GM23338 (cell line): ENCODE measurements at regions not wholly inside any gene's neighbourhood (a gene's known extent, or its start where the extent isn't known, plus 50 kb on each side); places are given as distances from the start of the nearest gene placed in this dataset.

ENCODE experiments used
- ATAC-seq: fragments of 200-7000 bp; cut with Tn5 transposase; 3 replicates; pipeline ENCODE4 v1.9.1; 2020
- DNase-seq: peaks from one replicate; pipeline ENCODE4 v3.0.0-alpha.2; 2015; ENCODE audit warnings: low spot score
- H2AFZ ChIP-seq: fragments of 200-600 bp; sonication (generic); 2 replicates; pipeline ENCODE4 v1.8.0; 2016; ENCODE audit warnings: antibody characterized with exemption, mild to moderate bottlenecking, moderate library complexity
- H3F3A ChIP-seq: fragments of 200-600 bp; sonication (generic); replicated peaks from 2 replicates; pipeline ENCODE4 v1.8.0; 2017; ENCODE audit warnings: antibody characterized with exemption, mixed run types, low read depth
- H3K27ac ChIP-seq: fragments of 200-600 bp; sonication (generic); 2 replicates; pipeline ENCODE4 v1.6.1; 2016; ENCODE audit warnings: low read depth
- H3K27me3 ChIP-seq: fragments of 200-600 bp; sonication (generic); 2 replicates; pipeline ENCODE4 v1.8.0; 2016; ENCODE audit warnings: mild to moderate bottlenecking, mixed run types, moderate library complexity; ENCODE audit not compliant: insufficient read depth
- H3K36me3 ChIP-seq: fragments of 200-600 bp; sonication (generic); 2 replicates; pipeline ENCODE4 v1.8.0; 2016; ENCODE audit warnings: mild to moderate bottlenecking; ENCODE audit not compliant: insufficient read depth
- H3K4me1 ChIP-seq: fragments of 200-600 bp; sonication (generic); 2 replicates; pipeline ENCODE4 v1.8.0; 2016; ENCODE audit warnings: mild to moderate bottlenecking, moderate library complexity; ENCODE audit not compliant: insufficient read depth
- H3K4me2 ChIP-seq: fragments of 200-600 bp; sonication (generic); 2 replicates; pipeline ENCODE4 v1.7.1; 2017; ENCODE audit warnings: mixed run types
- H3K4me3 ChIP-seq: fragments of 200-600 bp; sonication (generic); 2 replicates; pipeline ENCODE4 v1.6.1; 2016; ENCODE audit warnings: mixed run types
- H3K79me2 ChIP-seq: fragments of 200-600 bp; sonication (generic); replicated peaks from 2 replicates; pipeline ENCODE4 v1.8.0; 2017; ENCODE audit warnings: mild to moderate bottlenecking; ENCODE audit not compliant: insufficient read depth
- H3K9me2 ChIP-seq: fragments of 200-600 bp; sonication (generic); 2 replicates; pipeline ENCODE4 v1.8.0; 2017; ENCODE audit not compliant: insufficient read depth
- H4K20me1 ChIP-seq: fragments of 200-600 bp; sonication (generic); replicated peaks from 2 replicates; pipeline ENCODE4 v1.8.0; 2017; ENCODE audit warnings: mild to moderate bottlenecking; ENCODE audit not compliant: insufficient read depth
- H3K27ac Mint-ChIP-seq: 2 replicates; pipeline ENCODE4 v1.8.0; 2020; ENCODE audit warnings: inconsistent platforms, mild to moderate bottlenecking, moderate library complexity, mixed read lengths
- H3K27me3 Mint-ChIP-seq: 3 replicates; pipeline ENCODE4 v1.8.0; 2022; ENCODE audit warnings: low read depth, mild to moderate bottlenecking, moderate library complexity, mixed read lengths, inconsistent platforms; ENCODE audit not compliant: insufficient read depth, poor library complexity
- H3K36me3 Mint-ChIP-seq: 3 replicates; pipeline ENCODE4 v1.8.0; 2021; ENCODE audit warnings: low read depth, mild to moderate bottlenecking, inconsistent platforms, moderate library complexity, mixed read lengths
- H3K4me1 Mint-ChIP-seq: 3 replicates; pipeline ENCODE4 v1.8.0; 2020; ENCODE audit warnings: mild to moderate bottlenecking, inconsistent platforms, mixed read lengths
- H3K4me3 Mint-ChIP-seq: 3 replicates; pipeline ENCODE4 v1.8.0; 2021; ENCODE audit warnings: moderate library complexity, mild to moderate bottlenecking, inconsistent platforms, mixed read lengths
- H3K9me3 Mint-ChIP-seq: 3 replicates; pipeline ENCODE4 v1.8.0; 2020; ENCODE audit warnings: moderate library complexity, mild to moderate bottlenecking, inconsistent platforms, mixed read lengths
- CREB1 ChIP-seq: fragments of 250-450 bp; sonication (Bioruptor Pico); IDR thresholded peaks from 2 replicates; pipeline ENCODE4 v1.5.0; 2020; ENCODE audit warnings: low read depth, mild to moderate bottlenecking, moderate library complexity
- ETS1 ChIP-seq: IDR thresholded peaks from 2 replicates; pipeline ENCODE4 v1.6.1; 2016; ENCODE audit warnings: antibody characterized with exemption
- EZH2 ChIP-seq: fragments of 200-600 bp; sonication (generic); IDR thresholded peaks from one replicate; pipeline ENCODE4 v1.8.0; 2017; ENCODE audit warnings: antibody characterized with exemption, mild to moderate bottlenecking, low read depth; ENCODE audit not compliant: unreplicated experiment
- EZH2phosphoT487 ChIP-seq: fragments of 200-600 bp; sonication (generic); IDR thresholded peaks from one replicate; pipeline ENCODE4 v1.8.1; 2018; ENCODE audit warnings: antibody characterized with exemption; ENCODE audit not compliant: unreplicated experiment
- NANOG ChIP-seq: IDR thresholded peaks from 2 replicates; pipeline ENCODE4 v1.6.1; 2016; ENCODE audit warnings: antibody characterized with exemption, borderline replicate concordance
- POLR2AphosphoS5 ChIP-seq: IDR thresholded peaks from 2 replicates; pipeline ENCODE4 v1.6.1; 2016; ENCODE audit warnings: antibody characterized with exemption, low read depth
- REST ChIP-seq: IDR thresholded peaks from one replicate; pipeline ENCODE4 v1.6.1; 2018; ENCODE audit warnings: antibody characterized with exemption; ENCODE audit not compliant: unreplicated experiment
- STAT1 ChIP-seq: IDR thresholded peaks from one replicate; pipeline ENCODE4 v1.6.1; 2016; ENCODE audit warnings: antibody characterized with exemption; ENCODE audit not compliant: unreplicated experiment
- ZNF114 ChIP-seq: fragments of 250-450 bp; sonication (Bioruptor Pico); IDR thresholded peaks from 2 replicates; pipeline ENCODE4 v1.5.0; 2020; ENCODE audit warnings: mild to moderate bottlenecking, moderate library complexity
- ZNF331 ChIP-seq: fragments of 250-450 bp; sonication (Bioruptor Pico); IDR thresholded peaks from 2 replicates; pipeline ENCODE4 v1.5.0; 2020; ENCODE audit warnings: low read depth, mild to moderate bottlenecking, moderate library complexity
- TF ChIP-seq, protein P1 (sequence below), 2 experiments: fragments of 200-600 bp in 1 of 2; sonication (generic) in 1 of 2; conservative IDR thresholded peaks; 2 replicates each; pipeline versions ENCODE4 v1.5.1 to v1.6.1; 2016 to 2017; ENCODE audit warnings: antibody characterized with exemption in 2 of 2, low read depth in 2 of 2, mild to moderate bottlenecking in 2 of 2, moderate library complexity in 1 of 2
- TF ChIP-seq, protein P2 (sequence below): fragments of 250-450 bp; sonication (Bioruptor Pico); IDR thresholded peaks from 2 replicates; pipeline ENCODE4 v1.5.0; 2020; ENCODE audit warnings: mild to moderate bottlenecking, moderate library complexity

DNA sequence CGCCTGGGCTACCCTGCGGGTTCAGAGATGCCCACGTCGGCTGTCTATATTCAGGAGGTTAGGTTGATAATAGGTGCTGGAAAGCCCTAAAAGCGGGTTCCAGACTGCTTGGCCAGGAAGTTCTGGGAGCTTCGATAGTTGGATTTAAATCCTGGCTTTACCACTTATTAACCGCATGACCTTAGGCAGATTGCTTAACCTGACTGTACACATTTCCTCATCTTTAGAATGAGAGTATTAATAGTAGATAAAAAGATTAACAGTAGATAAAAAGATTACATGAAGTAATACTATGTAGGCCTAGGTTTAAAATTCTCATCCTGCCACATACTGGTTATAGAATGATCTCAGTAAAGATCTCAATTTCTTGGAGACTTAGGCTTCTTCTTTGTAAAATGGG is 75.0 kb upstream of the ESX1 start (continued):
- no peak for TF ChIP-seq NANOG
- TF ChIP-seq ZNF114 (CRISPR knock-in tag): no peak
- TF ChIP-seq ZNF331 (CRISPR knock-in tag): no peak
- no peak for TF ChIP-seq POLR2AphosphoS5

GRCh38 chrX:104325213-104325585 is 70.5 kb upstream of the ESX1 start:
- Histone ChIP-seq H3K4me2 (no peak overlapping the region), H3K36me3 (no peaks in the 10 kb centered on the region), H3K4me3 (no peak overlapping the region), H3K4me1 (no peaks in the 10 kb centered on the region), H3K27ac (no peak overlapping the region), H2AFZ (no peak overlapping the region), H4K20me1 (no peaks in the 10 kb centered on the region), H3K27me3 (no peaks in the 10 kb centered on the region), H3K79me2 (no peaks in the 10 kb centered on the region), H3K9me2 (no peaks in the 10 kb centered on the region), H3F3A (no peaks in the 10 kb centered on the region)
- Mint-ChIP-seq H3K36me3 (no peaks in the 10 kb centered on the region), H3K4me3 (no peak overlapping the region), H3K27me3 (peaks cover 1% of the 10 kb centered on the region), H3K4me1 (no peaks in the 10 kb centered on the region), H3K9me3 (no peaks in the 10 kb centered on the region), H3K27ac (no peak overlapping the region)
- DNase-seq (no peak), ATAC-seq (no peak)
- TF ChIP-seq POLR2AphosphoS5 (no peak), ZNF331 (CRISPR knock-in tag) (no peak), EZH2phosphoT487 (no peak), STAT1 (no peak), ETS1 (no peak), NANOG (no peak), CREB1 (no peak), EZH2 (no peak), REST (no peak)
- TF ChIP-seq, protein P1, sequence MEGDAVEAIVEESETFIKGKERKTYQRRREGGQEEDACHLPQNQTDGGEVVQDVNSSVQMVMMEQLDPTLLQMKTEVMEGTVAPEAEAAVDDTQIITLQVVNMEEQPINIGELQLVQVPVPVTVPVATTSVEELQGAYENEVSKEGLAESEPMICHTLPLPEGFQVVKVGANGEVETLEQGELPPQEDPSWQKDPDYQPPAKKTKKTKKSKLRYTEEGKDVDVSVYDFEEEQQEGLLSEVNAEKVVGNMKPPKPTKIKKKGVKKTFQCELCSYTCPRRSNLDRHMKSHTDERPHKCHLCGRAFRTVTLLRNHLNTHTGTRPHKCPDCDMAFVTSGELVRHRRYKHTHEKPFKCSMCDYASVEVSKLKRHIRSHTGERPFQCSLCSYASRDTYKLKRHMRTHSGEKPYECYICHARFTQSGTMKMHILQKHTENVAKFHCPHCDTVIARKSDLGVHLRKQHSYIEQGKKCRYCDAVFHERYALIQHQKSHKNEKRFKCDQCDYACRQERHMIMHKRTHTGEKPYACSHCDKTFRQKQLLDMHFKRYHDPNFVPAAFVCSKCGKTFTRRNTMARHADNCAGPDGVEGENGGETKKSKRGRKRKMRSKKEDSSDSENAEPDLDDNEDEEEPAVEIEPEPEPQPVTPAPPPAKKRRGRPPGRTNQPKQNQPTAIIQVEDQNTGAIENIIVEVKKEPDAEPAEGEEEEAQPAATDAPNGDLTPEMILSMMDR (conservative IDR thresholded peaks at IDR 0.05; ENCODE audit: low read depth in 2 of 2): no peak
- TF ChIP-seq, protein P2, sequence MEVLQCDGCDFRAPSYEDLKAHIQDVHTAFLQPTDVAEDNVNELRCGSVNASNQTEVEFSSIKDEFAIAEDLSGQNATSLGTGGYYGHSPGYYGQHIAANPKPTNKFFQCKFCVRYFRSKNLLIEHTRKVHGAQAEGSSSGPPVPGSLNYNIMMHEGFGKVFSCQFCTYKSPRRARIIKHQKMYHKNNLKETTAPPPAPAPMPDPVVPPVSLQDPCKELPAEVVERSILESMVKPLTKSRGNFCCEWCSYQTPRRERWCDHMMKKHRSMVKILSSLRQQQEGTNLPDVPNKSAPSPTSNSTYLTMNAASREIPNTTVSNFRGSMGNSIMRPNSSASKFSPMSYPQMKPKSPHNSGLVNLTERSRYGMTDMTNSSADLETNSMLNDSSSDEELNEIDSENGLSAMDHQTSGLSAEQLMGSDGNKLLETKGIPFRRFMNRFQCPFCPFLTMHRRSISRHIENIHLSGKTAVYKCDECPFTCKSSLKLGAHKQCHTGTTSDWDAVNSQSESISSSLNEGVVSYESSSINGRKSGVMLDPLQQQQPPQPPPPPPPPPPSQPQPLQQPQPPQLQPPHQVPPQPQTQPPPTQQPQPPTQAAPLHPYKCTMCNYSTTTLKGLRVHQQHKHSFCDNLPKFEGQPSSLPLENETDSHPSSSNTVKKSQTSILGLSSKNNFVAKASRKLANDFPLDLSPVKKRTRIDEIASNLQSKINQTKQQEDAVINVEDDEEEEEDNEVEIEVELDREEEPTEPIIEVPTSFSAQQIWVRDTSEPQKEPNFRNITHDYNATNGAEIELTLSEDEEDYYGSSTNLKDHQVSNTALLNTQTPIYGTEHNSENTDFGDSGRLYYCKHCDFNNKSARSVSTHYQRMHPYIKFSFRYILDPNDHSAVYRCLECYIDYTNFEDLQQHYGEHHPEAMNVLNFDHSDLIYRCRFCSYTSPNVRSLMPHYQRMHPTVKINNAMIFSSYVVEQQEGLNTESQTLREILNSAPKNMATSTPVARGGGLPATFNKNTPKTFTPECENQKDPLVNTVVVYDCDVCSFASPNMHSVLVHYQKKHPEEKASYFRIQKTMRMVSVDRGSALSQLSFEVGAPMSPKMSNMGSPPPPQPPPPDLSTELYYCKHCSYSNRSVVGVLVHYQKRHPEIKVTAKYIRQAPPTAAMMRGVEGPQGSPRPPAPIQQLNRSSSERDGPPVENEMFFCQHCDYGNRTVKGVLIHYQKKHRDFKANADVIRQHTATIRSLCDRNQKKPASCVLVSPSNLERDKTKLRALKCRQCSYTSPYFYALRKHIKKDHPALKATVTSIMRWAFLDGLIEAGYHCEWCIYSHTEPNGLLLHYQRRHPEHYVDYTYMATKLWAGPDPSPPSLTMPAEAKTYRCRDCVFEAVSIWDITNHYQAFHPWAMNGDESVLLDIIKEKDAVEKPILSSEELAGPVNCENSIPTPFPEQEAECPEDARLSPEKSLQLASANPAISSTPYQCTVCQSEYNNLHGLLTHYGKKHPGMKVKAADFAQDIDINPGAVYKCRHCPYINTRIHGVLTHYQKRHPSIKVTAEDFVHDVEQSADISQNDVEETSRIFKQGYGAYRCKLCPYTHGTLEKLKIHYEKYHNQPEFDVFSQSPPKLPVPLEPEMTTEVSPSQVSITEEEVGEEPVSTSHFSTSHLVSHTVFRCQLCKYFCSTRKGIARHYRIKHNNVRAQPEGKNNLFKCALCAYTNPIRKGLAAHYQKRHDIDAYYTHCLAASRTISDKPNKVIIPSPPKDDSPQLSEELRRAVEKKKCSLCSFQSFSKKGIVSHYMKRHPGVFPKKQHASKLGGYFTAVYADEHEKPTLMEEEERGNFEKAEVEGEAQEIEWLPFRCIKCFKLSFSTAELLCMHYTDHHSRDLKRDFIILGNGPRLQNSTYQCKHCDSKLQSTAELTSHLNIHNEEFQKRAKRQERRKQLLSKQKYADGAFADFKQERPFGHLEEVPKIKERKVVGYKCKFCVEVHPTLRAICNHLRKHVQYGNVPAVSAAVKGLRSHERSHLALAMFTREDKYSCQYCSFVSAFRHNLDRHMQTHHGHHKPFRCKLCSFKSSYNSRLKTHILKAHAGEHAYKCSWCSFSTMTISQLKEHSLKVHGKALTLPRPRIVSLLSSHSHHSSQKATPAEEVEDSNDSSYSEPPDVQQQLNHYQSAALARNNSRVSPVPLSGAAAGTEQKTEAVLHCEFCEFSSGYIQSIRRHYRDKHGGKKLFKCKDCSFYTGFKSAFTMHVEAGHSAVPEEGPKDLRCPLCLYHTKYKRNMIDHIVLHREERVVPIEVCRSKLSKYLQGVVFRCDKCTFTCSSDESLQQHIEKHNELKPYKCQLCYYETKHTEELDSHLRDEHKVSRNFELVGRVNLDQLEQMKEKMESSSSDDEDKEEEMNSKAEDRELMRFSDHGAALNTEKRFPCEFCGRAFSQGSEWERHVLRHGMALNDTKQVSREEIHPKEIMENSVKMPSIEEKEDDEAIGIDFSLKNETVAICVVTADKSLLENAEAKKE (CRISPR knock-in tag): no peak
